AG10803 (cell line): ENCODE measurements at regions not wholly inside any gene's neighbourhood (a gene's known extent, or its start where the extent isn't known, plus 50 kb on each side); places are given as distances from the start of the nearest gene placed in this dataset.

Experiments
- DNase-seq: peaks from one replicate; pipeline ENCODE4 v3.0.0; 2010; ENCODE audit warnings: low read depth
- H3K4me3 ChIP-seq: 2 replicates; pipeline ENCODE4 v1.5.1; 2011; ENCODE audit warnings: mild to moderate bottlenecking, low read length, control low read depth
- TF ChIP-seq, protein P1 (sequence below): conservative IDR thresholded peaks from 2 replicates; pipeline ENCODE4 v1.5.1; 2011; ENCODE audit warnings: mild to moderate bottlenecking, low read length, control low read depth, inconsistent platforms

- no peak for DNase-seq
- TF ChIP-seq, protein P1, sequence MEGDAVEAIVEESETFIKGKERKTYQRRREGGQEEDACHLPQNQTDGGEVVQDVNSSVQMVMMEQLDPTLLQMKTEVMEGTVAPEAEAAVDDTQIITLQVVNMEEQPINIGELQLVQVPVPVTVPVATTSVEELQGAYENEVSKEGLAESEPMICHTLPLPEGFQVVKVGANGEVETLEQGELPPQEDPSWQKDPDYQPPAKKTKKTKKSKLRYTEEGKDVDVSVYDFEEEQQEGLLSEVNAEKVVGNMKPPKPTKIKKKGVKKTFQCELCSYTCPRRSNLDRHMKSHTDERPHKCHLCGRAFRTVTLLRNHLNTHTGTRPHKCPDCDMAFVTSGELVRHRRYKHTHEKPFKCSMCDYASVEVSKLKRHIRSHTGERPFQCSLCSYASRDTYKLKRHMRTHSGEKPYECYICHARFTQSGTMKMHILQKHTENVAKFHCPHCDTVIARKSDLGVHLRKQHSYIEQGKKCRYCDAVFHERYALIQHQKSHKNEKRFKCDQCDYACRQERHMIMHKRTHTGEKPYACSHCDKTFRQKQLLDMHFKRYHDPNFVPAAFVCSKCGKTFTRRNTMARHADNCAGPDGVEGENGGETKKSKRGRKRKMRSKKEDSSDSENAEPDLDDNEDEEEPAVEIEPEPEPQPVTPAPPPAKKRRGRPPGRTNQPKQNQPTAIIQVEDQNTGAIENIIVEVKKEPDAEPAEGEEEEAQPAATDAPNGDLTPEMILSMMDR = no peak
- H3K4me3 ChIP-seq = no peak overlapping the region
Measured at GRCh38 chr4:152146244-152146643, 385.4 kb upstream of the GATB start.

DNA sequence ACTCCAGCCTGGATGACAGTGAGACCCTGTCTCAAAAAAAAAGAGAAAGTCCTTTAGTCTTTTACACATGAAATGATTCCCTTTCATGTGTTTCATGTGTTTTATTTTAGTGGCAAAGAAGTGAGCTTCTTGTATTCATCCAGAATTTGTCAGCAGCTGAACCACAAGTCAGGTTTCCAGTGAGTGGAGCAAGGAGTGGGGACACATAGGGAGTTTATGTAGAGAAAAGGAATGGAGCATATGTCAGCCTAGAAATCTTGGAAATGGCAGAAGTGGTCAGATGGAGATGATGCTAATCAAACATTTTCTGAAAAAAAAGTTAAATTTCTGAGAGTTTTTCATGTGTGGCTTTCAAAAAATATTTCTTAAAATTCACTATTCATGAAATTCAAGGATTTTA, 383.0 kb upstream of the GATB start:
- TF ChIP-seq, protein P1 = no peak
- DNase-seq = no peak
- no peak overlapping the region for H3K4me3 ChIP-seq

DNA sequence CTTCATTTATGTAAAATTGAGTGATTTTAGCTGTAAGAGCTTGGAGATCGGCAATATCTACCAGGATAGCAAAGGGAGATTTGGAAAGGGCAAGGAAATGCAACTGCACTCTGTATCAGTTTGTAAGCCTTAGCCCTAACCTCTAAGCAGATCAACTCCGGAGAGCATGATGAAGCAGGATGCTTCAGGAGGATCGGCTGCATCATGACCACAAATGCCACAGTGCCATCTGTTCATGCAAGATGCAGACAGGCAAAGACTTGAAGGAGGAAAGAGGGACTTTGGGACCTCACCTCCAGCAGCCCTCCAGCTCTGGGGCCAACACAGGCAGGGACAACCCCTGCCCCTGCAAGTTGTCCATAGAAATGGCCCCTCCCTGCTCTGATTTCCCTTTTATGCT, 377.6 kb upstream of the GATB start:
- TF ChIP-seq, protein P1 = no peak
- H3K4me3 ChIP-seq = no peak overlapping the region
- DNase-seq = no peak

DNA sequence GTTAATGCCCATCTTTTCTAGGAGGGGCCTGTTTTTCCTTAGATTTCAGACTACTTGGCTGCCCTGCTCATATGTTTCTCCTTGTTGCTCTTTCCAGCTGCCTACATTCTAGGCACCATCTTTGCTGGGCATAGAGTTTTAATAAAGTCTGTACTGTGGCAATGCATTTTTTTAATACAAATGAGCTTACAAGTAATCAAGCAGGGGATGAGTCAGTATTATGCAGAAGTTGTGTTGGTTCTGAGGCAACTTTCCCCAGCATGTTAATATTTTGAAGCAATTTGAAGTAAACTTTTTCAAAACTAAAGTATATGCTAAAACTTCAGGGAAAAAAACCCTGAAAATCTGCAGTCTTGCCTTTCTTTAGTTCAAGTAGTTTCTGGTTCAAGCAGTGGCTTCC, 372.0 kb upstream of the GATB start:
- no peak for DNase-seq
- H3K4me3 ChIP-seq = no peak overlapping the region
- TF ChIP-seq, protein P1 = no peak

GRCh38 chr4:152128356-152128755, 367.5 kb upstream of the GATB start:
- H3K4me3 ChIP-seq = no peak overlapping the region
- DNase-seq = no peak
- TF ChIP-seq, protein P1 = no peak

DNA sequence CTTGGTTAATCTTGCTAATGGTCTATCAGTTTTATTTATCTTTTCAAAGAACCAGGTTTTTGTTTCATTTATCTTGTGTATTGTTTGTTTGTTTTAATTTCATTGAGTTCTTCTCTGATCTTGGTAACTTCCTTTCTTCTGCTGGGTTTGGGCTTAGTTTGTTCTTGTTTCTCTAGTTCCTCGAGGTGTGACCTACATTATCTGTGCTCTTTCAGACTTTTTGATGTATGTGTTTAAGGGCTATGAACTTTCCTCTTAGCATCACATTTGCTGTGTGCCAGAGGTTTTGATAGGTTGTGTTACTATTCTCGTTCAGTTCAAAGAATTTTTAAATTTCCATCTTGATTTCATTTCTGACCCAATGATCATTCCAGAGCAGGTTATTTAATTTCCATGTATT, 365.4 kb upstream of the GATB start:
- no peak overlapping the region for H3K4me3 ChIP-seq
- no peak for DNase-seq
- TF ChIP-seq, protein P1 = no peak

- TF ChIP-seq, protein P1 = no peak
- no peak for DNase-seq
- H3K4me3 ChIP-seq = no peak overlapping the region
Measured at GRCh38 chr4:152118819-152119553, 358.2 kb upstream of the GATB start.
